ENCODE measurements at regions not wholly inside any gene's neighbourhood (a gene's known extent, or its start where the extent isn't known, plus 50 kb on each side); places are given as distances from the start of the nearest gene placed in this dataset.

- no peak for FAIRE-seq
Measured at GRCh38 chr12:86852451-86852850, 596.3 kb upstream of the MGAT4C start.

DNA sequence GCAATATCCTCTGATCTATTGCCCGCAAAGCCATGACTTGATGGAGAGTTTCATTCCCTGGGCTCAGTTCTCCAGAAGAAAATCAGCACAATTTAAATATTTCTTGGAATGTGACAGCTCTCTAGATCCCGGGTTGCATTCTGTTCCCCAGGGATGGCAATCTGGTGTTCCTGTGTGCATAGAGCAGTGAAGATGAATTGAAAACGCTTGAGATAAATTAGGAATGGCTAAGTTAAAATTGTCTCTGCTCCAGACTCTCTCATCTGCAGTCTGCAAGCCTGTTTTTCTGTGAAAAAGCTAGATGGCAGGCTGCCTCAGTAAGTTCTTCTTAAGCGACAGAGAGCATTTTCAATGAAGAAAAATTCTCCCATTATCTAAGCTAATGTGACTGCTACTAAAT lies 582.5 kb upstream of the MGAT4C start:
- no peak for FAIRE-seq

GRCh38 chr12:86838260-86838659 lies 582.1 kb upstream of the MGAT4C start:
- no peak for FAIRE-seq

GRCh38 chr12:86837246-86837645 lies 581.1 kb upstream of the MGAT4C start:
- no peak for FAIRE-seq

GRCh38 chr12:86834217-86834616 lies 578.0 kb upstream of the MGAT4C start:
- no peak for FAIRE-seq

DNA sequence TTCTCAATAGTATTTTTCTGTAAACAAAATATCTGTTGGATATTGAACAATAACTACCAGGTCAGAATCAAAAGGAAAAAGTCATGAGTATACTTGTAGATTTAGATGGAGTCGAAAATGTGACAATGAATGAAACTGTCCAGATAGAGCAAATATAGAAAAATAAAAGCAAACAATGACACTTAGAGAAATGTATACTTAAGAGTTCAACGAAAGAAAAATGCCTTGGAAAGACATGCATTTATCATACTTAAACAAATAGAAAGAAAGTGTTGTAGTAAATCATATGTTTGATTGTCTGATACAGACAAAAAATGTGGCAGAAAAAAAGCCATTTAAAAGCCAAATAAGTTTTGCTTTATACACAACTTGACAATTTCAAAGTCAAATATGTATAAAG lies 571.2 kb upstream of the MGAT4C start:
- FAIRE-seq: no peak

DNA sequence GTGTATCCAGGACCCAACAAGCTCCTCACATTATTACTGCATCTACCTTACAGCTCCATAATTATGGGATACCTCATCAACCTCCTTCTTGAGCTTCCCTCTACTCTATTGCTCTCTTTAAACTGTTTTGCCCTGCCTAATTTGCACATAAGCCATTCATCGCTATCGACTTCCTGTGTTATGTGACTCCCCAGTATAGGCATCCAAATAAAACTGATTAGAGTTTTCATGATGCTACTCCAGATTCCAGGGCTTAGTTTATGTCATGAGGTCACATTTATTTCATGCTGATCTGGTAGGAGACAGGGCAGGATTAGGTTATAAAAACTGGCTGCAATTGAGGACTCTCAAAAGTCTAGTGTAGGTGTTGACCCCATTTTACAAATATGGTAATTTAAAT lies 569.9 kb upstream of the MGAT4C start:
- no peak for FAIRE-seq

DNA sequence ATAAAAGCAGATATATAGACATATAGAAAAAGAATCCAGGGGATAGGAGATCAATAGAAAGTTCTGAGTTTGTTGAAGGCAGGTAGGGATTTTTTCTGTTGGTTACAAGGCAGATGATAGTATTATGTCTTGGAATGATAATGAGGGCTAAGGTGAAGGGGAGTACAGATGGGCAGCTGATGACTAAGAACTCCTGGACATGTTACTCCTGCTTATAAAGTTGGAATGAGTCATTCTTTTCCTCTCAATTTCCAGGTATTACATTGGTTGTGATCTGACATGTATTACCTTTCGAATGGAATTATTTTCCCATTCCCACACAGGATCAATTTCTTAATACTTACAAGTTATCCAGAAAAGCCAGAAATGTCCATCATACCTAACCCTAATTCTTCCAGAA lies 545.2 kb upstream of the MGAT4C start:
- no peak for FAIRE-seq

GRCh38 chr12:86799616-86800015 lies 543.4 kb upstream of the MGAT4C start:
- no peak for FAIRE-seq

- FAIRE-seq: no peak
Measured at GRCh38 chr12:86796550-86796949, 540.4 kb upstream of the MGAT4C start.

- FAIRE-seq: no peak
Measured at GRCh38 chr12:86788661-86789060, 532.5 kb upstream of the MGAT4C start.

DNA sequence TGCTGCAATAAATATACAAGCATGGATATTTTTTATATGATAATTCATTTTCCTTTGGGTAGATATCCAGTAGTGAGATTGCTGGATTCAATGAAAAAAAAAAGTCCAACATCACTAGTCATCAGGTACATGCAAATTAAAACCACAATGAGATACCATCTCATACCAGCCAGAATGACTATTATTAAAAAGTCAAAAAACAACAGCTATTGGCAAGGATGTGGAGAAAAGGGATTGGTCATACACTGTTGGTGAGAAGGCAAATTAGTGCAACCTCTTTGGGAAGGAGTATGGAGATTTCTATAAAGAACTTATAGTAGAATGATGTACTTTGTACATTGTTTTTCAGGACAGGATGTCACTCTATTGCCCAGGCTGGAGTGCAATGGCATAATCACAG lies 531.2 kb upstream of the MGAT4C start:
- no peak for FAIRE-seq

- no peak for FAIRE-seq
Measured at GRCh38 chr12:86777325-86777724, 521.1 kb upstream of the MGAT4C start.

GRCh38 chr12:86774841-86775388 lies 518.7 kb upstream of the MGAT4C start:
- peak; percentile 62 for FAIRE-seq

- no peak for FAIRE-seq
Measured at GRCh38 chr12:86772696-86773095, 516.5 kb upstream of the MGAT4C start.

DNA sequence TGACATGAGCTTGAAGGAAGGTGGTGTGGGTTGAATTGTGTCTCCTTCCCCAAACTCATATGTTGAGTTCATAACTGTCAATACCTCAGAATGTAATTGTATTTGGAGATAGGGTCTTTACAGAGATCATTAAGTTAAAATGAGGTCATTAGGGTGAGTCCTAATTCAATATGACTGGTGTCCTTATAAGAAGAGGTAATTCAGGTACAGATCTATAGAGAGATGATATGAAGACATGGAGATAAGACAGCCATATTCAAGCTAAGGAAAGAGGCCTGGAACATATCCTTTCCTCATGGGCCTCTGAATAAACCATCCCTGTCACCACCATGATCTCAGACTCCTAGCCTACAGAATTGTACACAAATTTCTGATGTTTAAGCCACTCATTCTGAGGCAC lies 514.7 kb upstream of the MGAT4C start:
- FAIRE-seq: no peak

DNA sequence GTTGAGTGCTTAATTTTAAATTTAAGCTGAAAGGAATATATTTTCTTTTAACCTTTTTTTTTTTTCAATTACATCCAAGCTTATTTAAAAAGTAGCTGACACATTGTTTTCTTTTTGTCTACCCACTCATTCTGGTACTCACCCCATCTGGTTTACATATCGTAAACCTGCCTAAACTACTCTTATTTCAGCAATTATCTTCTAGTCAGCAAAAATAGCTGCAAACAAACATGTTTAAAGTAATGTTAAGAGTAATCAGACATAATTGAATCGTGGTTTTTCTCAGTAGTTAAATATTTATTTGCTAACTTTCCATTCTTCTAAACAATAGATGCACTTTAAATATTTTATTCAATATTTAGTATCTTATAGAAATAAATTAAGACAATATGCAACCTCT lies 492.7 kb upstream of the MGAT4C start:
- FAIRE-seq: no peak

DNA sequence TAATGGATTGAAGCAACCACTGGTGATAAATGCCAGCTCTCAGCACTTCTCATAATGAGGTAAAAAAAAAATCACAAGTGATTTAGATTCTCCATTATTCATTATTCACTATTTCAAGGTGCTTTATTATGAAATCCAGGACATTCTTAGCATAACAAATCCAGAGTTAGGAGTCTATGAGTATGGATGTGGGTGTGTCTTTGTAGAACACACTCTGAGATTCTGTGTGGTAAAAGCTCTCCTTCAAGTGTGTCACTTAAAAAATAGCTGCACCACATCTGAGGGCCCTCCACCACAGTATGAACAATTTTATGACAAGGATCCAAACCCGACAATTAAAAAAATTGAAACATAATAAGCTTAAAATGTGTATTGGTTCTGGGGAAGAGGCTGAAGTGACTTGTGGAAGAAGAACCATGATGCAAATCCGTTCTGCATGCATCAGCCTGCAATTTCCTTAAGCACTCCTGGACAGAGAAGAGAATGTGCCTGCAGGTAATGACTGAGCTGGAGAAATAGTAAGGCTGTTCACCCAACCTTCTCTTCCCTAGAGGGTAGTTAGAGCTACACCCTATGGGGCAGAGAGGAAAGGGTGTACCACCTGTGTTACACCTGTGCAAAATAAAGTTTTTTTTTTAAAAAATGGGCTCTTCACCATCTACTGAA lies 488.5 kb upstream of the MGAT4C start:
- FAIRE-seq: no peak

GRCh38 chr12:86743875-86744536 lies 487.8 kb upstream of the MGAT4C start:
- no peak for FAIRE-seq

DNA sequence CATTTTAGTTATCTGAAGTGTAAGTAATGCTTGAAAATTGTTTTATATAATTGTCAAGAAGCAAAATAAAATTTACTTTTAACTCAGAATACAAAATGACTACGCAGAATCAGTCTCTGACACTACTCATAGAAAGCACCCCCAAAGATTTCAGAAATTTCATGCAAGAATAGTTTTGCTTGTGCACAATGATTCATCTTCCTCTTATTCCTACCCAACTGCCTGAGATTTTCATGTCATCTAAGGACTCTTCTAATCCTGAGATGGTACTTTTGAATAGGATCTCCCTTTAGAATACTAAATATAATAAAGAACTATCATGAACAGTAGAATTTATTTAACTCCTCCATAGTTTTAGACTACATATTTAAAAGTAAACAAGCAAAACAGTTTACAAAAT lies 485.3 kb upstream of the MGAT4C start:
- FAIRE-seq: no peak

DNA sequence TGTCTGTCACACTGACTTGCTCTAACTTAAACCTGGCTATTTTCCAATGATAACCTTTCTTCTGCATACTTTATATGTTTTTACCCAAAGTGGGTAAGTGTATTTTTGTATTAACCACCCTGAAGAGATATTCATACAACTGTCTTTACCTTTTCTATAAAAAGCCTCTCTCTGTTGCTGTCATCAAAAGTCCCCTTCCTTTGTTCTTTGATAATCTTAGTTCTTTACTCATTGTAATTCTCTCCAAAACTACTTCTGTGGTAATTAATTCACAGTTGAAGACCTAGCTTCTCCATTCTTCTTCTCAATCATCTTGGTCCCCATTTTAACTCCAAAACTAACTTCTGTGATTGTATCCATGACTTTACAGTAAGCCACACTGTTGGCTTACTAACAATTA lies 479.7 kb upstream of the MGAT4C start:
- FAIRE-seq: no peak

DNA sequence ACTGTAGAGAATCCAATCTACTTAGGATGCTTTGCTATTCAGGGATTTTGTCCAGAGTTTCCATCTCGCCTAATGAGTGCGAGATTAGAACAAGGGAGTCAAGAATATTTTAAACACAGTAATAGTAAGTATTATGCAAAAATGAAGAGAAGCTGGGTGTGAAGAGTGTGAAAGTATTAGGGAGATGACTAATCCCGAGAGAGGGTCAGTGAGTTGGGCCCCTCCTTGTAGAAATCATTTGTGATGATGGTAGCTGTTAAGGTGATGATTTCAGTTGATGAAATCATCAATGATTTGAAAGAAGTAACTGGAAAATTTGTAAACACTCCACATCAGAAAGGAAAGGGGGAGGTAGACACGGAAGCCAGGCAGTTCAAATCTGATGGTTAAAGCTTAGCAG lies 478.9 kb upstream of the MGAT4C start:
- no peak for FAIRE-seq

- FAIRE-seq: no peak
Measured at GRCh38 chr12:86730233-86730632, 474.0 kb upstream of the MGAT4C start.

GRCh38 chr12:86729739-86730138 lies 473.5 kb upstream of the MGAT4C start:
- FAIRE-seq: peak; percentile 41

DNA sequence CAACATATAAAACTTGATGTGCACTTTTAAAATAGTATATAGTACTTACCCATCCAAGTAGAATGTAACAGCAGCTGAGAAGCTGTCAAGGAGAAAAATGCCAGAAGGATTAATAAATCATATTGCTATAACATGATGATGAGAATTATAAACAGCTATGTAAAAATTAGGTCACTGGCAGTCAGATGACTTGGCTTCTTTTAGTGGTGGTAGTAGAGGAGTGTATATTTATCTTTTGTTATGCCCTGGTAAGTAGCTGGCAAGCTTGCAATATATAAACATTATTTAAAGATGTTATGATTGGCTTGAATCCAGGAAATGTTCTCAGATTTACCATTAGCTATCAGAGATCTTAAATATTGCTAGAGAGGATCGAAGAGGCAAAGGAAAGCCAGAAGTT lies 471.0 kb upstream of the MGAT4C start:
- no peak for FAIRE-seq

Data from islet of Langerhans (tissue), 1 donor.